Lung (tissue), 11 donors: ENCODE measurements at regions not wholly inside any gene's neighbourhood (a gene's known extent, or its start where the extent isn't known, plus 50 kb on each side); places are given as distances from the start of the nearest gene placed in this dataset.
"Not testable (repeated sequence)": the region's sequence is repeated elsewhere in the genome, so short reads cannot be mapped to it uniquely, and the experiment has no call there.

Source experiments
- ATAC-seq: fragments of 200-7000 bp; cut with Tn5 transposase; one replicate; pipeline ENCODE4 v1.9.1; 2020; ENCODE audit warnings: moderate number of reproducible peaks; ENCODE audit not compliant: insufficient read depth, low FRiP score
- DNase-seq, 3 donors: peaks; one replicate each; pipeline ENCODE4 v3.0.0-alpha.2; 2013 to 2017
- H3K27ac ChIP-seq, 2 donors: one replicate each; pipeline ENCODE4 v1.5.1; 2013; ENCODE audit warnings: mild to moderate bottlenecking in 2 of 2, moderate library complexity in 2 of 2, control low read depth in 1 of 2, inconsistent platforms in 1 of 2, low read depth in 1 of 2, low read length in 1 of 2
- H3K27me3 ChIP-seq, 3 donors: one replicate each; pipeline ENCODE4 v1.5.1; 2013; ENCODE audit warnings: low read length in 2 of 3; ENCODE audit not compliant: control insufficient read depth in 3 of 3, insufficient read depth in 3 of 3
- H3K36me3 ChIP-seq, 4 donors: one replicate each; pipeline ENCODE4 v1.5.1; 2013; ENCODE audit warnings: low read length in 4 of 4, mild to moderate bottlenecking in 1 of 4, moderate library complexity in 1 of 4; ENCODE audit not compliant: control insufficient read depth in 4 of 4, insufficient read depth in 4 of 4
- H3K4me1 ChIP-seq, 5 donors: one replicate each; pipeline ENCODE4 v1.5.1; 2013; ENCODE audit warnings: low read length in 5 of 5, mild to moderate bottlenecking in 2 of 5, moderate library complexity in 1 of 5; ENCODE audit not compliant: control insufficient read depth in 5 of 5, insufficient read depth in 5 of 5
- H3K4me3 ChIP-seq: one replicate; pipeline ENCODE4 v1.5.1; 2013; ENCODE audit warnings: mild to moderate bottlenecking, control low read depth, moderate library complexity
- H3K9ac ChIP-seq, 2 donors: one replicate each; pipeline ENCODE4 v1.5.1; 2013; ENCODE audit warnings: low read length in 2 of 2, control low read depth in 1 of 2; ENCODE audit not compliant: insufficient read depth in 1 of 2
- H3K9me3 ChIP-seq, 4 donors: one replicate each; pipeline ENCODE4 v1.5.1; 2013; ENCODE audit warnings: low read length in 3 of 4, mild to moderate bottlenecking in 1 of 4, moderate library complexity in 1 of 4; ENCODE audit not compliant: control insufficient read depth in 4 of 4, insufficient read depth in 3 of 4
- WGBS, 2 donors: extraction: QIAGEN DNeasy Blood & Tissue Kit; methylation state at CpG; one replicate each; pipeline ENCODE4 v1.1.7; 2013; 5-methylcytosine and 5-hydroxymethylcytosine counted together
- TF ChIP-seq, protein P1 (sequence below): IDR thresholded peaks from 2 replicates; pipeline ENCODE4 v1.5.1; 2012; ENCODE audit warnings: mild to moderate bottlenecking; ENCODE audit errors: control extremely low read depth, extremely low read depth
- donor health status: control.
- donor health status: control.
- donor health status: Bipolar disorder and iron deficiency.
- donor health status: healthy.
- donor health status: DM: yes; HTN: yes; CAD: no.

DNA sequence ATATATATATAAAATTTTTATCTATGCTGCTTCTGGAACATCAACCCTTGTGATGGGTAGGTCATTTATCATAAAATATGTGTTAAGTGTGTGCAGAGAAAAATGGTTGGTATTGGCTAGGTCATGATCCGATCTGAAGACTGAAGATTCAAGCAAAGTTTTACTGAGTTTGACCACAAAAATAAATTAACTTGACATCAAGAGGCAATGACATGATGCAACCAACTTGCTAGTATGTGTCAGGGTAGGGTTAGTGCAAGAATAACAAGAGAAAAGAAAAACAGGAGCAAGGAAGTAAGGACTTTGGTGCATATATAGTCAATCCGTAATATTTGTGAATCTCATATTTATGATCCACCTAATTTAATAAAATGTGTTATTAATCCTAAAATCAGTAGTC, 1202.0 kb upstream of the ADGRB3 start:
- Histone ChIP-seq H3K36me3 (no peaks in the 10 kb centered on the region), H3K9me3 (peaks cover 0 to 2% (median 0%) of the 10 kb centered on the region in 4 donors), H3K27me3 (no peaks in the 10 kb centered on the region), H3K4me1 (no peaks in the 10 kb centered on the region), H3K4me3 (no peak overlapping the region), H3K9ac (no peak overlapping the region), H3K27ac (no peak overlapping the region)
- 58 to 81% methylated on average over 2 of the region's 2 CpGs for WGBS, 2 donors
- no peak for DNase-seq
- TF ChIP-seq, protein P1, sequence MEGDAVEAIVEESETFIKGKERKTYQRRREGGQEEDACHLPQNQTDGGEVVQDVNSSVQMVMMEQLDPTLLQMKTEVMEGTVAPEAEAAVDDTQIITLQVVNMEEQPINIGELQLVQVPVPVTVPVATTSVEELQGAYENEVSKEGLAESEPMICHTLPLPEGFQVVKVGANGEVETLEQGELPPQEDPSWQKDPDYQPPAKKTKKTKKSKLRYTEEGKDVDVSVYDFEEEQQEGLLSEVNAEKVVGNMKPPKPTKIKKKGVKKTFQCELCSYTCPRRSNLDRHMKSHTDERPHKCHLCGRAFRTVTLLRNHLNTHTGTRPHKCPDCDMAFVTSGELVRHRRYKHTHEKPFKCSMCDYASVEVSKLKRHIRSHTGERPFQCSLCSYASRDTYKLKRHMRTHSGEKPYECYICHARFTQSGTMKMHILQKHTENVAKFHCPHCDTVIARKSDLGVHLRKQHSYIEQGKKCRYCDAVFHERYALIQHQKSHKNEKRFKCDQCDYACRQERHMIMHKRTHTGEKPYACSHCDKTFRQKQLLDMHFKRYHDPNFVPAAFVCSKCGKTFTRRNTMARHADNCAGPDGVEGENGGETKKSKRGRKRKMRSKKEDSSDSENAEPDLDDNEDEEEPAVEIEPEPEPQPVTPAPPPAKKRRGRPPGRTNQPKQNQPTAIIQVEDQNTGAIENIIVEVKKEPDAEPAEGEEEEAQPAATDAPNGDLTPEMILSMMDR: no peak
- no peak for ATAC-seq

DNA sequence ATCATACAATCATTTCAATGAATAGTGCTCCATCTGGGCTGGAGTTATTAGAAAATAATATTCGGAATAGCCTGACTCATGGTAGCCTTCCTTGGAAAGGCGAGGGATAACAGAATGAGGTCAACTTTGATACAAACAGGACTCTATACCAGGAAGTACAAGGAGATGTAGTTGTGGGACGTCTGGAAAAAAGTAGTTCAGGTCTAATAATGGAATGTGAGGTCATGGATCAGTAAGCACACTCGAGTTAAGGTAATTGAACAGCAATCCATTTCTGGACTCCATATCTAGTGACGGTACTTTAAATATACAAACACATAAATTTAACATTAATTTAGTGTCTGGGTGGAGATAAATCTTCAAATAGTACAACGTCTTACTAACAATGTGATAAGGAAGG, 1204.0 kb upstream of the ADGRB3 start:
- Histone ChIP-seq H3K4me3 (no peak overlapping the region), H3K4me1 (no peaks in the 10 kb centered on the region), H3K9ac (no peak overlapping the region), H3K27ac (no peak overlapping the region), H3K36me3 (no peaks in the 10 kb centered on the region), H3K27me3 (no peaks in the 10 kb centered on the region), H3K9me3 (no peaks in the 10 kb centered on the region)
- ATAC-seq: no peak
- WGBS, 2 donors: 47 to 60% methylated on average over 6 of the region's 6 CpGs
- TF ChIP-seq, protein P1: no peak
- no peak for DNase-seq

DNA sequence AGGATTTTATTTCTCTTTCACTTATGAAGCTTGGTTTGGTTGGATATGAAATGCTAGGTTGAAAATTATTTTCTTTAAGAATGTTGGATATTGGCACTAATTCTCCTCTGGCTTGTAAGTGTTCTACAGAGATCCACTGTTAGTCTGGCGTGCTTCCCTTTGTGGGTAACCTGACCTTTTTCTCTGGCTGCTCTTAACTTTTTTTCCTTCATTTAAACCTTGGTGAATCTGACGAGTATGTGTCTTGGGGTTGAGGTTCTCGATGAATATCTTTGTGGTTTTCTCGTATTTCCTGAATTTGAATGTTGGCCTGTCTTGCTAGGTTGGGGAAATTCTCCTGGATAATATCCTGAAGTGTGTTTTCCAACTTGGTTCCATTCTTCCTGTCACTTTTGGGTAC, 1208.4 kb upstream of the ADGRB3 start:
- DNase-seq, H3K4me3 ChIP-seq, H3K27ac ChIP-seq, ATAC-seq, H3K36me3 ChIP-seq, H3K9ac ChIP-seq, H3K4me1 ChIP-seq, H3K9me3 ChIP-seq, H3K27me3 ChIP-seq: not testable (repeated sequence)
- 83 to 87% methylated on average over 4 of the region's 4 CpGs for WGBS, 2 donors

DNA sequence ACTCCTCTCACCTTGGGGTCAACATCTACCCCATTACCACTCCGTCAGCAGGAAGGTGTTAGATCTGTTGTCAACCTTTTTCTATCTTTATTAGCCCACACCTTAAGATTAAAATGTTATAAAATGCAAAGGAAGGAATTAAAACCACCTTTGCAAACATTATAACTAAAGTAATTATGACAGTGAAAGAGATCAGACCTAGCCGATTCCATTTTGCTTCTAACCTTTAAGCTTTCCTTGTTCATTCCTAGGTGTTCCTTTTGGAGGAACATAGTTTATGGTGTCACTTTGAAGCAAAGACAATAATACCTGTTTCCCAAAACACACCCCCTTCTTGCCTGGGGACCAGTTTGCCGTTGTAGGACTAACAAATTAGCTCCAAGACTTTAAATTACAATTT, 1223.0 kb upstream of the ADGRB3 start:
- no peak for ATAC-seq
- no peaks in the 10 kb centered on the region for H3K27me3 ChIP-seq
- TF ChIP-seq, protein P1: no peak

More for the DNA sequence above, 1223.0 kb upstream of the ADGRB3 start:
- Histone ChIP-seq H3K9me3 (no peaks in the 10 kb centered on the region), H3K27ac (no peak overlapping the region), H3K4me1 (no peaks in the 10 kb centered on the region), H3K36me3 (no peaks in the 10 kb centered on the region), H3K9ac (no peak overlapping the region), H3K4me3 (no peak overlapping the region)
- DNase-seq: no peak
- 81 to 82% methylated on average over 3 of the region's 3 CpGs for WGBS, 2 donors
